Uterus (tissue), 2 donors: ENCODE measurements at regions not wholly inside any gene's neighbourhood (a gene's known extent, or its start where the extent isn't known, plus 50 kb on each side); places are given as distances from the start of the nearest gene placed in this dataset.

Experiments
- CTCF ChIP-seq, 4 experiments: fragments of 200-600 bp in 2 of 4; fragments of 450-650 bp in 2 of 4; sonication (generic) in 2 of 4; IDR thresholded peaks; one replicate each; pipeline ENCODE4 v1.5.1; 2016 to 2019; ENCODE audit warnings: antibody characterized with exemption in 4 of 4, mild to moderate bottlenecking in 2 of 4, moderate library complexity in 1 of 4
- POLR2A ChIP-seq, 2 donors: fragments of 450-650 bp; IDR thresholded peaks; one replicate each; pipeline ENCODE4 v1.6.1; 2016; ENCODE audit warnings: antibody characterized with exemption in 2 of 2, mild to moderate bottlenecking in 1 of 2, moderate library complexity in 1 of 2

DNA sequence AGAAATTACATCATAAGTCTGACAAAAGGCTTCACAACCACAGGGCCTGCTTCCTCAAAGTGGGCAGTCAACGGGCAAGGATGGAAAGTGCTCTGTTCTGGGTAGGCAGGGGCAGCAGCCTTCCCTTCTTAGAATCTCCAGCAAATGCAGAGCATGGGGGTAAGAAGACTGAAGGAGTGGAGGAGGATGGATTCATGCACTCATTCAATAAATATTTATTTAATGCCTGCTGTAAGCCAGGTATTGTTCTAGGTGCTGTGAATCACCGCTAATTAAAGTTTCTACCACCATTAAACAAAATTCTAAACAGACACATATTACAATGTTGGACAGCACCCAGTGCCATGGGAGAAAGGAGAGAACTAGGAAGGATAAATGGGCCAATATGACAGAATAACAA, 195.6 kb downstream of the ELAVL2 start:
- no peak for TF ChIP-seq POLR2A (IDR thresholded peaks at IDR 0.05)
- no peak for TF ChIP-seq CTCF (IDR thresholded peaks at IDR 0.05)
